Thyroid gland (tissue), 4 donors: ENCODE measurements at regions not wholly inside any gene's neighbourhood (a gene's known extent, or its start where the extent isn't known, plus 50 kb on each side); places are given as distances from the start of the nearest gene placed in this dataset.

Source experiments
- CTCF ChIP-seq, 6 experiments: fragments of 200-600 bp in 3 of 6; fragments of 450-650 bp in 3 of 6; sonication (generic) in 3 of 6; IDR thresholded peaks; one replicate each; pipeline ENCODE4 v1.5.1; 2016 to 2019; ENCODE audit warnings: antibody characterized with exemption in 6 of 6, mild to moderate bottlenecking in 2 of 6, inconsistent platforms in 1 of 6, moderate library complexity in 1 of 6
- POLR2A ChIP-seq, 2 donors: fragments of 450-650 bp; IDR thresholded peaks; one replicate each; pipeline ENCODE4 v1.6.1; 2017; ENCODE audit warnings: antibody characterized with exemption in 2 of 2, mild to moderate bottlenecking in 2 of 2, moderate library complexity in 1 of 2

- TF ChIP-seq CTCF (IDR thresholded peaks at IDR 0.05): no peak
- no peak for TF ChIP-seq POLR2A (IDR thresholded peaks at IDR 0.05)
Observed at GRCh38 chr10:123287594-123288247, 133.5 kb downstream of the BUB3 start.
